Nucleus accumbens (tissue), 56 donors: ENCODE measurements at regions not wholly inside any gene's neighbourhood (a gene's known extent, or its start where the extent isn't known, plus 50 kb on each side); places are given as distances from the start of the nearest gene placed in this dataset.
"Not testable (repeated sequence)": the region's sequence is repeated elsewhere in the genome, so short reads cannot be mapped to it uniquely, and the experiment has no call there.

Source experiments
- DNase-seq, 56 donors: peaks; one replicate each; lab custom pipeline; 2025; lab: John Stamatoyannopoulos, UW

DNA sequence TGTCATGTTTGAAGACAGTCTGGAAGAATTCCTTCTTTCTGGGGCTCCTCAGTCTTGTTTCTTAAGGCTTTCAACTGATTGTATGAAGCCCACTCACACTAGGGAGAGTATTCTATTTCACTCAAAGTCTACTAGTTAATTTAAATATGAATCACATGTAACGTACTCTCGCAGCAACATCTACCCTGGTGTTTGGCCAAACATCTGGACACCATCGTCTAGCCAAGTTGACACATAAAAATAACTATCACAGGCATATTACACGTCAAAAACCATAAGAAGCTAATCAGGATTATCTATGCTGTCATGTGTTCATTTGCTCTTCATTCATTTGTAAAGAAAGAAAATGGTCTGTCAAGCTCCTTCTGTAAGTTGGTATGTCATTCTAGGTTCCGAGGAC is 787.4 kb downstream of the KCNJ2 start:
- no peak for DNase-seq

DNA sequence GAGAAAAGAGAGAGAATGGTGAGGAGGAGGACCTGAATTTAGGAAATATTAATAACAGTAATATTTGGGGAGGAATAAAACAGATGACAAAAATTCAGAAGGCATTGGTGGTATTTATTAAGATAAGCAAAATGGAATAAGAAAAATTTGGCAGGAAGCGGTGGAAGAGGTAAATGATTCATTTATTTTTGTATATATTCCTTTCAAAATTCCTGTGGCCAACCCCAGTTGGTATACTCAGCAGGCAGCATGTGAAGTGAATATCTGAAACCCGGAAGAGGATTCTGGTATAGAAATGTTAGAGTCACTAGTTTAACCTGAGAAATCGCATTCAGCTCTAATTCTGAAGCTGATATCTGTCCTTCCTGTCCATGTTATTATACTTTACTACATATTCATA is 792.0 kb downstream of the KCNJ2 start:
- DNase-seq = no peak

DNA sequence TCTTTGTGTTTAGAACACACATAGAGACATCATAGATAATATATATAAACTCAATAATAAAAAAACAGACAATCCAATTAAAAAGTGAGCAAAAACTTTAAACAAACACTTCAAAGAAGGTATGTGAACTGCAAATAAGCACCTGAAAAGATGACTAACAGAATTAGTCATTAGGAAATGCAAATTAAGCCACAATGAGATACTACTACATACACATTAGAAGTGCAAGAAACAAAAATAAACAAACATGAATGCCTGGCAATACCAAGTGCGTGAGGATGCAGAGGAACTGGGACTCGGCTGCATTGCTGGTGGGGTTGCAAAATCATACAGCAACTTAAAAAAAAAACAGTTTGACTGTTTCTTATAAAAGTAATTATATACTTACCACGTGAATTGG is 799.0 kb downstream of the KCNJ2 start:
- DNase-seq = no peak

DNA sequence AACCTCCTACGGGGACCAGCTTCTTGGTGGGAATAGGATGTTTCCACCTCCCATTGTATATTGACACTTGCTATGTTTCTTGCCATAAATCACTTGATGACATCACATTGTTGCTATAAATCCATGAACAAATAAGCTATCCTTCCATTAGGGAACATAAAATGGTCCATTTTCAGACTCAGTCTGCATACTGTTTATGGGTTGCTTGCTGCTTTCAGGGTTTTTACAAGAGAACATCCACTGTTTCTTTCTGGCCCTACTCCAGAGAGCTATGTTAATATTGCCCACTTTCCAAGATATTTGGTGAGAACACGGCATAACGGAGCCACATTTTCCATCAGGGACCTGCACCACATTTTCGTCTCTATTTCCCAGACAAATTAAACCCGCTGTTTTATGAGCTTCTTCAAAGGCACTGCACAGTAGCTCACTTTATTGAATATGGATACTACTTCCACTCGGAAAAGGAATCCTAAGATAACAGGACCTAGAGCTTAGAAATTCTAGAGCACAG is 800.2 kb downstream of the KCNJ2 start:
- no peak for DNase-seq

DNA sequence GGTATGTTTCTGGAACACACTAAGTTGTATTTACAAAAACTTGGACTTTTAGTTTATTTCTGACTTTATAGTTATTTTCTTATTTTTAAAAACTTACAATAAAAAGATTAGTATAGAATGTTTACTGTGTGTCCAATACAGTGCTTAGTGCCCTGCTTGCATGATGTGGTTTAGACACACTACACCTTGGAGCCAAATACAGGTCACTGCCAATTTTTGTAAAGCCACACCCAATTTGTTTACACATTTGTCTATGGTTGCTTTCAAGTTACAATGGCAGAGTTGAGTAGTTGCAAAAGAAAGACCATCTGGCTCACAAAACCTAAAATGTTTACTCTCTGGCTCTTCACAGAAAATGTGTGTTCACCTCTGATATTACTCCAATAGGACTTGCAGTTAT is 807.1 kb downstream of the KCNJ2 start:
- DNase-seq = no peak

DNA sequence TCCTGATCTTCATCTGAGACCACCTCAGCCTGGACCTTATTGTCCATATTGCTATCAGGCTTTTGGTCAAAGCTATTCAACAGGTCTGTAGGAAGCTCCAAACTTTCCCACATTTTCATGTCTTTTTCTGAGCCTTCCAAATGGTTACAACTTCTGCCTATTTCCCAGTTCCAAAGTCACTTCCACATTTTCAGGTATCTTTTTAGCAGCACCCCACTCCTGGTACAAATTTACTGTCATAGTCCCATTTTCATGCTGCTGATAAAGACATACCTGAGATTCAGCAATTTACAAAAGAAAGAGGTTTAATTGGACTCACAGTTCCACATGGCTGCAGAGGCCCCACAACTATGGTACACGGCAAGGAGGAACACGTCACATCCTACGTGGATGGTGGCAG is 815.5 kb downstream of the KCNJ2 start:
- DNase-seq = no peak

DNA sequence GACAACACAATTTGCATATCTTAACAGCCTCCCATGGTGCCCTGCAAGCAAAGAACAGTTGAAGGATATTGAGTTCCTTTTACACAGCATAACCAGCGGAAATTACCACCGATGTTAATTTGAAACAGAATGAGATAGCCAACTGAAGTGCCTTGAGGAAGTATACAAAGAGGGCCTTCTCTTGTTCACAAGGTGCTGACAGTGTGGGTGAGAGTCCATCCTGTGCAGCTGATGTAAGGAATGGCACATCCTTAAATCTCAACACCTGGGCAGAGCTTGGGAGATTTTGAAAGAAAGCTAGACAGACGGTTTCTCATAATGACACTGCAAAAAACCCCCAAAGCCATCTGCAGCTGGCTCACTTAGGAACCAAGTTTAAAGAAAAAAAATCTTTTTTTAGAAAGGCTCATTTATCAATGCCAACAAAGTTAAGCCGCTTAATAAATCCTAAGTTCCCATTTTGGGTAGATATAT is 818.6 kb downstream of the KCNJ2 start:
- no peak for DNase-seq

DNA sequence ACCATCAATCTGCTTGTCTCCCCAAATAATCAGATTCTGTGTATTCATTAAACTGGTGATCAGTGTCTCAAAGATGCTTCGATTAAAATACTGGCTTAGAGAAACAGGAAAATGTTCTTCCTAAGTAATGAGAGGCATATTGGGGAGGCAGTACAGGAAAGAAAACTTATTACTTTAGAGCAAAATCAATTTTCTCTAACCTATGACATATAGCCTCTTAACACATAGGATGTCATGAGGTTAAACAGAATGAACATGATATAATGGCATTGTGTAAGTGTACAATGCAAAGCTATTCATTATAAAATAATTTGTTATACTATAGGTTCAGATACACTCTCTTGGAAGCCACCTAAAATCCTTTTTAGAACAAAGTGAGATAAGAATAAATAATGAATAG is 819.3 kb downstream of the KCNJ2 start:
- no peak for DNase-seq

DNA sequence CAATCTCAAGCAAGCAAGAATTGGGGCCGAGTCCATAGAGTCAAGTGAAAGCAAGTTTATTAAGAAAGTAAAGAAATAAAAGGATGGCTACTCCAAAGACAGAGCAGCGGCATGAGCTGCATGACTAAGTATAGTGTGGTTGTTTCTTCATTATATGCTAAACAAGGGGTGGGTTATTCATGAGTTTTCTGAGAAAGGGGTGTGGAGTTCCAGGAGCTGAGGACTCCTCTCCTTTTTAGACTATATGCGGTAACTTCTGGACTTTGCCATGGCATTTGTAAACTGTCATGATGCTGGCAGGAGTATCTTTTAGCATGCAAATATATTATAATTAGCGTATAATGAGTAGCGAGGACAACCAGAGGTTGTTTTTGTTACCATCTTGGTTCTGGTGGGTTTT is 819.9 kb downstream of the KCNJ2 start:
- no peak for DNase-seq

DNA sequence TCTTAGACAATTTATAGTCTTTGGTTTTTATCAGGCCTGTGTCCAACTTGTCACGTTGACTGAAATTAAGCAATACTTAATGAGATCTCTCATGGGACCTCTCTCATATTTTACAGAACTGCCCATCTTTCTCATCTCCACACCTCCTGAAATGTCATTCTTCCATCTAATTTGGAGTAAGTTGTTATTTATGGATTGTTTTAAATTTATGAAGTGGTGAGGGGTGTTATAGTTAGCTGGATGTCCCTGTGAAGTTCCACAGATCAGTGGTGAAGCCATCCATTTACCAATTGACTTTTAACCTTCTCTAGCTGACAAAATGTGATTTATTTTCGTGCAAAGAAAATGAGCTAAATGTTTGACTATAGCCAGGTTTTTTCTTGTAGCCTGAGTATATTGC is 824.9 kb downstream of the KCNJ2 start:
- DNase-seq = no peak

DNA sequence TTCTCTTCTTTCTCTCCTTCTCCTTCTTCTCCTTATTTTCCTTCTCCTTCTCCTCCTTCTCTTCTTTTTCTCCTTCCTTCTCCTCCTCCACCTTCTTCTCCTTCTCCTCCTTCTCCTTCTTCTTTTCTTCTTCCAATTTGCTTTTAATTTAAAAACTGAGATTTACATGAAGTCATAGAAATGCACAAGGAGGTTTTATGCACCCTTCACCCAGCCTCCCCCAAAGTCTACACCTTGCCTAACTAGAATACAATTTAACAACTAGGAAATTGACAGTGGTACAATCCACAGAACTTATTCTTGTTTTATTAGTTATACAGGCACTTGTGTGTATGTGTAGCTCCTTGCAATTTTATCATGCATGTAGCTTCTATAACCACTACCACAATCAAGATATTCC is 826.7 kb downstream of the KCNJ2 start:
- DNase-seq = no peak

DNA sequence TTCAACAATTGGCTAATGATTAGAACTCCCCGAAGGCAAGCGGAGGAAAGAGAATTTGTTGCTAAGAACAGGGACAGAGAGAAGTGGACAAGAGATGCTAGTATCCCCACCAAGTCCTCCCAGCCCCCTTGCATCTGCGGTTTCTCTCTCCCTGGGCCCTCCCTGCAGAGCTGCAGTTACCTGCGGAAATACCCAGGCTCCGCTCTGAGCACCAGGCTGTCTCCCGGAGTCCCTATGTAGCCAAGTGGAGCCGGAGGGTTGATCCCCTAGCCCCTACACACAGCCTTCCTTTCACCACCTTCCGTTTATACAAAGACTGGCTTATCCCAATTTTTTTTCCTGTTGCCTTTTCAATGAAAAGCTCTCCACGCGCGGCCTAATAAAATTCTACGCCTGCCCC is 834.4 kb downstream of the KCNJ2 start:
- DNase-seq = no peak

DNA sequence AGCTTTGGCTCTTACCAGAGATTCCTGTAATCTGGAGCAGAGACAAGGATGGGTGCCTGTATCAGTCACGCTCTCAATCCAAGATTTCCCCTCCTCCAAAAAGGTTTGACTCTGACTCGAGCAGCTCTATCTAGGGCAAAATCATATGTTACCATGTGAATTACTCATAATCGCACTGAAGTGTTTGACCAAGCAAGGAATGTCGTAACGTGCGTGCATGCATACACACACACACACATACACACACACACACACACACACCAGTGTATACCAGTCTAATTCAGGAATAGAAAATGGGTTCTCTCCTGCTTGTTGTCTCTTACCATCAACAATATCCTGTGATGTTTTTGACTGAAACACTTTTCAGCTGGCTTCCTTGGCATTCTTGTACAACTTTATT is 835.1 kb downstream of the KCNJ2 start:
- no peak for DNase-seq

DNA sequence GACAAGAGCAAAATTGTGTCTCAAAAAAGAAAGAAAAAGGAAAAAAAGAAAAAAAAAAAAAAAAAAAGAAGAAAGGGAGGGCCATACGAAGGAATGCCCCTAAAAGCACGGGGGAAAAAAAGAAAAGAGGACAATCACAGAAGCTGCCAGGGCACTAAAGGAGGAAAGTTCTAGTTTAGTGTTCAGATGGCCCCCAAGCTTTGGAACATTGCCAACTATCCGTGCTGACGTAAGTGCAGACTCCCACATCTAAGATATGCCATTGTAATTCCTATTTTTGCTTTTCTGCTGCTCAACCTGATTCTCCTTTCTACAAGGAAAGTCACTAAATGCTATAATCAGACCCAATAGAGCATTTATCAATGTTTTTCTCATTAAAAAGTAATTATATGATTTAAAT is 842.1 kb downstream of the KCNJ2 start:
- DNase-seq = no peak

DNA sequence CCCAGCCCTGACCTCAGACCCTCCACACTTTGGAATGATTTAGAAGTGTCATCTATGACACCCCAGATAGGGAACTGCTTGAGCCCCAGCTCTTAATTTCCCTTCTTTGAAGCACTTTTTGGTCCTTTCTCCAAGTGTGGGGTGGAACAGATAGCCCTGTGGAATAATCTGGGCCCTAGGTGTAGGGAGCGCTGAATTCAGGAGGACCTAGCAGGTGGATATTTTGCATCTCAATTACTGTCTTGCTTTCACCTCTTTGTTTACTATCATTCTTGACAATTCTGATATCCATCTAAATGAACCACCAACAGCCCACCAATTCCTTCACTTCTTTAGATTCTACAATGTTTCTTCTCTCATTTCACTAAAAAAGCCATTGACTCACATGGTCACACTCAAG is 850.4 kb downstream of the KCNJ2 start:
- DNase-seq = no peak

DNA sequence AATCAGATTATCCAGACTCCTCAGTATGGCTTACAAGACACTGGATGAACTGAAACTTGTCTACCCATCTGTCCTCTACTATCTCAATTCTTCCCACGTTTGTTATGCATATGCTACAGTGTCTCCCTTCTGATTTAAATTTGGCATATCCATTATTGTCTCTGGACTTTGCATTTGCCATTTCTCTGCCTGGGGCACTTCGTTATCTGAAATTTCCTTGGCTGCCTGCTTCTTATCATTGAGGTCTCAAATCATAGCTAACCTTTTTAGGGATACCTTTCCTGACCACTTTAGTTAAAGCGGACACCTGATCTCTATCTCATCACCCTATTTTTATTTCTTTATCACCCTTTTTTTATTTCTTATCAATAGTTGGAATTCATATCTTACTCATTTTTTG is 853.4 kb downstream of the KCNJ2 start:
- DNase-seq = no peak

DNA sequence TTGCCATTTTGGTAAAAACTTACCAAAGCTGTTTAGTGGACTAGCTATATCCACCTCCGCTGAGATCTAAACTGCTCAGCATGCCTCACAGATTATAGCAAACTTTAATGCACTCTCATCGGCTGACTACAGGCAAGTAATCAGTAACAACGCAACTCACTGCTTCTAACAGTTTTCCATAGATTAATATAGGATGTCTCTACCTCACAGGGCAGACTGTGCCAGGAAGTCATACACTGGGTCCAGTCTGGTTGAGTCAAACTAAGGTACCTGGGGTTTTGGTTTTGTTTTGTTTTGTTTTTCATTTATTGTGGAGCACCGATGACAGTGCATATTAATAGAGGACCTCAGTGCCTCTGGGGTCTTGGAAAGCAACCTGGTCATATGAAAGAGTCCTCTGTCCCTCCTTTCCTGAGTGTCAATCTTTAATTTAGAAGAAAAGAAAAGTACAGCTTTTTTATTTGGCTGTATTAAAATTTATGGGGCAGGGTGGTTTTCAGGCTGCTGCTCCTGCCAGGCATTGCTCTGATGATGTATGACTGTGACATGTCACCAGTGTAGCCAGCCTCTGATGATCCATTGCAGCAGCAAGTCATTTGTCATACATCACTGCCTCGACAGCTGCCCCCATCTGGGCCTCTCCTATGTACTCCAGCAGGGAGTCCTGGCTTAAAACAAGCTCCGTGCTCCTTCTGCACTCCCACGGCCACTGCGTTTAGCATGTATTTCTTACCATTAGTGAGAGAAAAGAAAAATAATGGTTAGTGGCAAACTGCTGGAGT is 854.1 kb downstream of the KCNJ2 start:
- DNase-seq = peak in 2 of 56 donors; percentile 2 to 5

DNA sequence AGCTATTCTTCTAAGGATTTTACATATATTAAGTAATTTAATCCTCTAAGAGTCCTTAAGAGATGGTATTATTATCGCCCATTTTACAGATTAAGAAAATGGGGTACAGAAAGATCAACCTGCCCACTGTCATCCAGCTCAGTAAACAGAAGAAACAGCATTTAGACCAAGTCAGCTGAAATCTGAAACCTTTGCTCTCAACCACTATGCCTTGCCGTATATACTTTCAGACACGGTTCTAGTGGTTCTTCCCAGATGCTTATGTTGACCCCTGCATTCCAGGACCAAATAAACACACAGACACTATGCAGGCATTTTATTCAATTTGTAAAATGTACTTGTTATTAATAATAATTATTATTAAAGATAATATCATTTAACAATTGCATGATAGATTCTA is 854.8 kb downstream of the KCNJ2 start:
- DNase-seq = no peak

DNA sequence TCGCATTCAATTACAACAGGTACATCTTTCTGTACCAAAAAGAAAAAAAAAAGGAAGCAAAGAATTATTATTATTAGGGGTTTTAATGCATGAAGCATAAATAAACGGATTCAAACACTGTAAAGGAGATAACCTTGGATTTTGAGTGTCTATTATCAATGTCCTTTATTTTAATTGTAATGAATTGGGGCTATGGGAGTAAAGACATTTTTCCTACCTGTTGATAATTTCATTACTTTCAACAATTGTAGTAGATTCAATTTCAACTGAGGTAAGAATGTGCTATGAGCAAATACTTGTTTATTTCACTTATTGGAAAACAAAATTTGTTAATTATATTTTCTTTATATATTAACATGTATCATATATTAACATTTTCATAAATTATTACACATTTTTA is 855.6 kb downstream of the KCNJ2 start:
- no peak for DNase-seq

DNA sequence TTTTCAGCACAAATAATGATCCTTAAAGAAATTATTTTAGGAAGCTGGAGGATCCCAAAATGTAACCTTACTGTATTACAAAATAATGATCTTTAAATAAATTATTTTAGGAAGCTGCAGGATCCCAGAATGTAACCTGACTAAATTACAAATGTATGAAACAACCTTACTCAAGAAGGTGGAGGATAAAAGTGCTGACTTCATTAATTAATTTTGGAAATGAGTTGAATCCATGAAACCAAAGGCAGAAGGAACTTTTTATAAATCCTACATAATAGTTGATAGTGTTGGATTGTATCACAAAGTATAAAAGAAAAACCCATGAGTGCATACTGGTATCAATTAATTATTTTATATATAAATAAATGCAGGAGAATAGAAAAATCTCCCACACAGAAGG is 859.9 kb downstream of the KCNJ2 start:
- no peak for DNase-seq

DNA sequence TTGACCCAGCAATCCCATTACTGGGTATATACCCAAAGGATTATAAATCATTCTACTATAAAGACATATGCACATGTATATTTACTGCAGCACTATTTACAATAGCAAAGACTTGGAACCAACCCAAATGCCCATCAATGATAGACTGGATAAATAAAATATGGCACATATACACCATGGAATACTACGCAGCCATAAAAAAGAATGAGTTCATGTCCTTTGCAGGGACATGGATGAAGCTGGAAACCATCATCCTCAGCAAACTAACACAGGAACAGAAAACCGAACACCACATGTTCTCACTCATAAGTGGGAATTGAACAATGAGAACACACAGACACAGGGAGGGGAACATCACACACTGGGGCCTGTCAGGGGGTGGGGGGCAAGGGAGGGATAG is 862.0 kb downstream of the KCNJ2 start:
- not testable (repeated sequence) for DNase-seq

DNA sequence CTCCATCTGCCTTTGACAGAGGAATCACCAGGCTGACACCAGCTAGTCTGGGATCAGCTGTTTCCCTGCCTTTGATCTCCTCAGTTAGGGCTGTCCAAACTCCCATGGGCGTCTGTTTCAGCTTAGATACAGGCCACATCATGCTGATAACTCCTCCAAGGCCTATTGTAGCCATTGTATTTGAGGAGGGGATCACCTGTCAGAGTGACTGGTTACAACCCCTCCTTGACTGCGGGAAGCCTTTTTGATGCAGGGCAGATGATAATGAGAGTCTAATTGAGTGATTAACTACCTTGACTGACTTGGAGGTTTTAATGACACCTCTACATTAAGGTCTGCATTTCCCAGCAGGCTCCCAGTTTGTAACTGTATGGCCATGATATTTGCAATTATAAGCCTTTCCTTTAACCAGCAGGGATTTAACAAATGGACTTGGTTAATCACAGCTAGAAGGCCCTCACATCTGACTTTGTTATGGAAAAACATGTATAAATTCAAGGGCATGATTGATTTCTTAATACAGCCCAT is 863.5 kb downstream of the KCNJ2 start:
- no peak for DNase-seq
